OCI-LY1 (cell line): ENCODE measurements at regions not wholly inside any gene's neighbourhood (a gene's known extent, or its start where the extent isn't known, plus 50 kb on each side); places are given as distances from the start of the nearest gene placed in this dataset.

Source experiments
- CTCF ChIP-seq: fragments of 200-600 bp; sonication (generic), shearing (Covaris generic); IDR thresholded peaks from 2 replicates; pipeline ENCODE4 v1.5.1; 2017; ENCODE audit warnings: mild to moderate bottlenecking, antibody characterized with exemption, low read length, moderate library complexity, mixed read lengths
- EZH2 ChIP-seq: fragments of 200-600 bp; sonication (generic), shearing (Covaris generic); IDR thresholded peaks from 2 replicates; pipeline ENCODE4 v1.8.0; 2017; ENCODE audit warnings: borderline replicate concordance, mixed run types, mild to moderate bottlenecking, antibody characterized with exemption, low read length, moderate library complexity, mixed read lengths

- TF ChIP-seq CTCF (no peak), EZH2 (no peak)
These were observed 106.0 kb downstream of the TRIM27 start for GRCh38 chr6:28817808-28818145.
